CD4-positive, alpha-beta T cell (primary cell): ENCODE measurements at regions not wholly inside any gene's neighbourhood (a gene's known extent, or its start where the extent isn't known, plus 50 kb on each side); places are given as distances from the start of the nearest gene placed in this dataset.
A peak's percentile ranks its signal among the peaks of the same experiment; 100 is the strongest.

Source experiments
- ATAC-seq: fragments of 200-7000 bp; cut with Tn5 transposase; one replicate; pipeline ENCODE4 v1.10.0; 2022; ENCODE audit warnings: mild to moderate bottlenecking; ENCODE audit not compliant: poor library complexity
- CTCF ChIA-PET: fragments of 350-600 bp; sonication (Branson Sonifier 250); formaldehyde crosslinking; loops from one replicate; lab custom pipeline; 2021; ENCODE audit warnings: antibody characterized with exemption, inconsistent platforms; lab: Charles Lee
- POLR2A ChIA-PET: fragments of 350-600 bp; sonication (Branson Sonifier 250); formaldehyde crosslinking; loops from one replicate; lab custom pipeline; 2021; ENCODE audit warnings: antibody characterized with exemption, inconsistent platforms; lab: Charles Lee
- DNase-seq, 14 experiments: peaks; one replicate each; pipeline ENCODE4 v3.0.0-alpha.2; 2013 to 2020; ENCODE audit warnings: mixed read lengths in 2 of 14
- H3K27ac ChIP-seq, 2 donors: one replicate each; pipeline versions ENCODE4 v1.5.1 to v1.7.0; 2013; ENCODE audit warnings: low read length in 2 of 2, low read depth in 1 of 2, mild to moderate bottlenecking in 1 of 2
- H3K27me3 ChIP-seq, 2 experiments: 1 replicate in 1 of 2; 2 replicates in 1 of 2; pipeline versions ENCODE4 v1.6.1 to v1.7.0; 2013; ENCODE audit warnings: low read length in 2 of 2, control low read depth in 1 of 2, mild to moderate bottlenecking in 1 of 2, moderate library complexity in 1 of 2; ENCODE audit not compliant: insufficient read depth in 2 of 2, control insufficient read depth in 1 of 2
- H3K36me3 ChIP-seq: one replicate; pipeline ENCODE4 v1.6.1; 2013; ENCODE audit warnings: low read length, control low read depth; ENCODE audit not compliant: insufficient read depth
- H3K4me1 ChIP-seq: one replicate; pipeline ENCODE4 v1.6.1; 2013; ENCODE audit warnings: low read length, control low read depth; ENCODE audit not compliant: insufficient read depth
- H3K4me3 ChIP-seq: one replicate; pipeline ENCODE4 v1.5.1; 2013; ENCODE audit warnings: mild to moderate bottlenecking, low read length, moderate library complexity
- H3K9me3 ChIP-seq, 2 experiments: 1 replicate in 1 of 2; 2 replicates in 1 of 2; pipeline versions ENCODE4 v1.6.1 to v1.7.0; 2013; ENCODE audit warnings: low read length in 2 of 2, mild to moderate bottlenecking in 2 of 2, control low read depth in 1 of 2, moderate library complexity in 1 of 2; ENCODE audit not compliant: control insufficient read depth in 1 of 2, insufficient read depth in 1 of 2
- H3K27ac Mint-ChIP-seq: one replicate; pipeline ENCODE4 v1.8.0; 2020; ENCODE audit warnings: mixed read lengths
- H3K27me3 Mint-ChIP-seq: one replicate; pipeline ENCODE4 v1.8.0; 2021; ENCODE audit warnings: mixed read lengths
- H3K36me3 Mint-ChIP-seq: one replicate; pipeline ENCODE4 v1.8.0; 2021; ENCODE audit warnings: low read depth, mixed read lengths
- H3K4me1 Mint-ChIP-seq: one replicate; pipeline ENCODE4 v1.8.0; 2021; ENCODE audit warnings: low read depth, mixed read lengths
- H3K4me3 Mint-ChIP-seq: one replicate; pipeline ENCODE4 v1.8.0; 2020; ENCODE audit warnings: mild to moderate bottlenecking, mixed read lengths
- H3K9me3 Mint-ChIP-seq: one replicate; pipeline ENCODE4 v1.8.0; 2020; ENCODE audit warnings: mixed read lengths
- intact Hi-C, 2 experiments: fragments of 100-400 bp; cut with DNase I in 1 of 2; cut with micrococcal nuclease in 1 of 2; formaldehyde crosslinking; loops; one replicate each; pipeline versions ENCODE4 v1.15.1 to v1.9.0; 2023 to 2025; cut with DNase I, micrococcal nuclease
- TF ChIP-seq, protein P1 (sequence below): fragments of 200-600 bp; IDR thresholded peaks from one replicate; pipeline ENCODE4 v1.8.0; 2022; ENCODE audit warnings: antibody characterized with exemption, mild to moderate bottlenecking

DNA sequence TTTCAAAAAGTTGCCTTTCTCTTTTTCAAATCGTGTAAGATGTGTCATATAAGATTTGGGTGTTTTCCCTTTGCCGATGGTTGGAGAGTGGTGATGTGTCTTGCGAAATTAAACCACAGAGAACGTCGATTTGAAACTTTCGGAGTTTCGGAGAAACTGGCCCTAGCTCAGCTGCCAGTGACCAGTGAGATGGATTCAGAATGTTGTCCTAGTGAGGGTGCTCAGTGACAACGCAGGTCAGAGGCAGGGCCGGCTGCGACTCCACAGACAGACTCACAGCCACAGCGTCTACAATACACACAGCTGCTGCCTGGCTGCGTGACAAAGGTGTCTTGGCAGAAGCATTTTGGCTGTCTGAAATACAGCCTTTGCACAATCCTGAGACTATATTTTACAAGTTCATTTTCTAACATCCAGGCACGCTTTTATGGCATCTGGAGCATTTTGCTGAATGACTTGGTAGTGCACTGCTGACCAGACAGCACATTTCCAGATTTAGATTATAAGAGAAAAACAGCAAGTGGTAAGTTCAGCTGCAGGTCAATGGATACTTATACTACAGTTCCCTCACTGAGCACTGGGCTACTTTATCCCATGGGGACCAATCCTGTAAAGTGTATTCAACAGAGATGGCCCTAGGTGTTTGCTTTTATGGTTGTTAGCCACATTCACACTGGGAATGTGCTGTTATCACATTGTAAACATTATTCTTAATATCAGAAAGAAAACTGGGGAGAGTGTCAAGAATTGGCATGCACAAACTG lies 207.5 kb downstream of the KCNRG start:
- POLR2A ChIA-PET, result interaction anchor here (1.5 kb wide), 1 partner anchor 226 kb away, joined by 4 read pairs; the partner anchor contains the start of gene TRIM13
- H3K9me3 Mint-ChIP-seq, result peaks cover 3% of the 10 kb centered on the region
- H3K9me3 ChIP-seq, result peaks cover 0 to 1% of the 10 kb centered on the region in 2 experiments
- no peak overlapping the region for H3K27ac ChIP-seq
- peak; percentile 37 for ATAC-seq
- no peaks in the 10 kb centered on the region for H3K27me3 ChIP-seq
- H3K36me3 Mint-ChIP-seq, result no peaks in the 10 kb centered on the region
- H3K4me1 ChIP-seq, result peaks cover 18% of the 10 kb centered on the region
- peak overlapping the region; percentile 42 for H3K27ac Mint-ChIP-seq
- H3K4me3 Mint-ChIP-seq, result peak overlapping the region; percentile 58
- H3K4me1 Mint-ChIP-seq, result peaks cover 13% of the 10 kb centered on the region
- H3K4me3 ChIP-seq, result peak overlapping the region; percentile 25
- CTCF ChIA-PET, result interaction anchor here (0.8 kb wide), 1 partner anchor 14 kb away, joined by 3 read pairs; no protein-coding TSS in a partner anchor
- intact Hi-C loops, result no loop called here
- DNase-seq, result peak in 5 of 14 experiments; percentile 4 to 77 (median 52)
- H3K27me3 Mint-ChIP-seq, result no peaks in the 10 kb centered on the region
- TF ChIP-seq, protein P1, sequence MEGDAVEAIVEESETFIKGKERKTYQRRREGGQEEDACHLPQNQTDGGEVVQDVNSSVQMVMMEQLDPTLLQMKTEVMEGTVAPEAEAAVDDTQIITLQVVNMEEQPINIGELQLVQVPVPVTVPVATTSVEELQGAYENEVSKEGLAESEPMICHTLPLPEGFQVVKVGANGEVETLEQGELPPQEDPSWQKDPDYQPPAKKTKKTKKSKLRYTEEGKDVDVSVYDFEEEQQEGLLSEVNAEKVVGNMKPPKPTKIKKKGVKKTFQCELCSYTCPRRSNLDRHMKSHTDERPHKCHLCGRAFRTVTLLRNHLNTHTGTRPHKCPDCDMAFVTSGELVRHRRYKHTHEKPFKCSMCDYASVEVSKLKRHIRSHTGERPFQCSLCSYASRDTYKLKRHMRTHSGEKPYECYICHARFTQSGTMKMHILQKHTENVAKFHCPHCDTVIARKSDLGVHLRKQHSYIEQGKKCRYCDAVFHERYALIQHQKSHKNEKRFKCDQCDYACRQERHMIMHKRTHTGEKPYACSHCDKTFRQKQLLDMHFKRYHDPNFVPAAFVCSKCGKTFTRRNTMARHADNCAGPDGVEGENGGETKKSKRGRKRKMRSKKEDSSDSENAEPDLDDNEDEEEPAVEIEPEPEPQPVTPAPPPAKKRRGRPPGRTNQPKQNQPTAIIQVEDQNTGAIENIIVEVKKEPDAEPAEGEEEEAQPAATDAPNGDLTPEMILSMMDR, result no peak
- H3K36me3 ChIP-seq, result no peaks in the 10 kb centered on the region

DNA sequence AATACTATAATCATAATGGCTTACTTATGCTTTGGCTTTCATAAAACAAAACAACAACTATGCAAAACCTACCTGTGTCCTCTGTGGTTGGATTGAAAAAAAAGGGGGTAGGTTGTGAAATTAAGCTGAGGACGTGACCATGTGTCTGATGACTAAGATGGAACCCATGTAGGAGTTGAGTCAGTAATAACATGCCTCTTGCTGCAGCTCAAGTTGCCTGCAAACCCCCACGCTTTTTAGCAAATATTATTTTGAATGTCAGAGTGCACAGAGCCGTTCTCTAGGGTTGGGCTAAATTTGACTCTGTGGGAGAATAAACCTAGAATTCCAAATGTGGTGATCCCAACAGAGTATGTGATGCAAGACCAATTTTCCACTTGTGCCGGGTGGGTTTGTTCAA lies 209.3 kb downstream of the KCNRG start:
- H3K4me3 Mint-ChIP-seq, result no peak overlapping the region
- intact Hi-C loops, result no loop called here
- Histone ChIP-seq H3K27ac (no peak overlapping the region), H3K36me3 (no peaks in the 10 kb centered on the region), H3K4me1 (peaks cover 18% of the 10 kb centered on the region), H3K9me3 (no peaks in the 10 kb centered on the region), H3K27me3 (no peaks in the 10 kb centered on the region), H3K4me3 (no peak overlapping the region)
- H3K27me3 Mint-ChIP-seq, result no peaks in the 10 kb centered on the region
- no peak for ATAC-seq
- POLR2A ChIA-PET, result no interaction called here
- peak in 2 of 14 experiments; percentile 38 to 41 for DNase-seq
- no peaks in the 10 kb centered on the region for H3K36me3 Mint-ChIP-seq
- TF ChIP-seq, protein P1, result no peak
- CTCF ChIA-PET, result no interaction called here
- no peaks in the 10 kb centered on the region for H3K9me3 Mint-ChIP-seq
- no peak overlapping the region for H3K27ac Mint-ChIP-seq
- H3K4me1 Mint-ChIP-seq, result peaks cover 13% of the 10 kb centered on the region

DNA sequence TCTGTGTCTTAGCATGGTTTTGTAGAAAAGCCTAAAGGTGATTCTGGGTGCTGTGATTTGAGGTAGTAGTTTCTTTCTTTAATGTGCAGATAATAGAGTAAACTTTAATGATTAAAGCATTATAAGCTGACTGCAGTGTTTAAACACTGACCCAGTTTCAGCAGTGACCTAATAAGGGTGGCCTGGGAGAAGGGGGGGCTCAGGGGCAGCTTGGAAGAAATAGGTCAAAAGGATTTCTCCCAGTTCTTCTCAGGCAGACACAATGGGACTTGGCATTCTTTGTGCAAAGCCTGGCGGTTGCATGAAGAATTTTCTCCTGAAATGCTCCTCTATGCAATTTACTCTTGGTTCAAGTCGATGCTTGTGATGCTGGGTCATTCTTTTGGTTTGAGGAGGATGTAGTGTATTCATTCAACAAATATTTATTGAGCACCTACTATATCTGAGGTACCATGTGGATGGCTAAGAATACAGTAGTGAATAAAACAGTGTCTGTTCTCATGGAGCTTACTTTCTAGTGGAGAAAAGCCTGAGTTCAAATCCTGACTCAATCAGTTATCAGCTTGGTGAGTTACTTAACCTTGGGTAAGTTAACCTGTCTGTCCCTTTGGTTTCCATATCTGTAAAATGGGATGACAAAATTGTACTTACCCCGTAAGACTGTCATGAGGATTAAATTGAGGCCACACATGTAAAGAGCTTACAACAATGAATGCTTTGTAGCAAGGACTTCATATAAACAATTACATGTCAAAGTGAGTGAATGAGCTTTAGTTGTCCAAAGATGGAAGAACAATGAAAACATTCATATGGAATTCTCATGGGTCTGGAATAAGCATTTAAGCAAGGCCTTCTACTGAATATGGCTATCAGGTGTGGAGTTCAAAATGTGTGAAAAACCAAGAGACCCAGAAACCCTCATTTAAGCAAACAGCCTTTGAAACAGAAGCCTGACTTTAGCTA lies 210.2 kb downstream of the KCNRG start:
- Histone ChIP-seq H3K27ac (no peak overlapping the region), H3K36me3 (no peaks in the 10 kb centered on the region), H3K27me3 (no peaks in the 10 kb centered on the region), H3K9me3 (no peaks in the 10 kb centered on the region), H3K4me1 (peaks cover 22% of the 10 kb centered on the region), H3K4me3 (no peak overlapping the region)
- no peak overlapping the region for H3K27ac Mint-ChIP-seq
- TF ChIP-seq, protein P1, result no peak
- no peaks in the 10 kb centered on the region for H3K9me3 Mint-ChIP-seq
- DNase-seq (no peak), ATAC-seq (no peak)
- peaks cover 19% of the 10 kb centered on the region for H3K4me1 Mint-ChIP-seq
- CTCF ChIA-PET, result no interaction called here
- intact Hi-C loops, result no loop called here
- POLR2A ChIA-PET, result interaction anchor here (0.9 to 1.0 kb wide), 2 partner anchors 9 to 11 kb away, joined by 3 to 5 read pairs; no protein-coding TSS in a partner anchor
- no peaks in the 10 kb centered on the region for H3K36me3 Mint-ChIP-seq
- H3K27me3 Mint-ChIP-seq, result no peaks in the 10 kb centered on the region
- H3K4me3 Mint-ChIP-seq, result no peak overlapping the region
